Tibial artery (tissue), 4 donors: ENCODE measurements at regions not wholly inside any gene's neighbourhood (a gene's known extent, or its start where the extent isn't known, plus 50 kb on each side); places are given as distances from the start of the nearest gene placed in this dataset.
"Not testable (repeated sequence)": the region's sequence is repeated elsewhere in the genome, so short reads cannot be mapped to it uniquely, and the experiment has no call there.

Experiments
- DNase-seq, 2 donors: peaks; one replicate each; pipeline ENCODE4 v3.0.0-alpha.2; 2019
- H3K27ac ChIP-seq, 2 donors: fragments of 200-600 bp; sonication (generic) in 1 of 2; 1 replicate in 1 of 2; 2 replicates in 1 of 2; pipeline ENCODE4 v1.5.1; 2018 to 2019; ENCODE audit warnings: mild to moderate bottlenecking in 1 of 2
- H3K27me3 ChIP-seq, 2 donors: fragments of 200-600 bp; sonication (generic) in 1 of 2; one replicate each; pipeline versions ENCODE4 v1.5.1 to v1.6.0; 2016 to 2019
- H3K36me3 ChIP-seq, 3 donors: fragments of 200-600 bp; sonication (generic) in 2 of 3; one replicate each; pipeline ENCODE4 v1.5.1; 2016 to 2019; ENCODE audit warnings: mild to moderate bottlenecking in 2 of 3
- H3K4me1 ChIP-seq, 4 donors: fragments of 200-600 bp; sonication (generic) in 2 of 4; 1 replicate in 3 of 4; 2 replicates in 1 of 4; pipeline ENCODE4 v1.5.1; 2016 to 2019
- H3K4me3 ChIP-seq, 2 donors: fragments of 200-600 bp; sonication (generic) in 1 of 2; 1 replicate in 1 of 2; 2 replicates in 1 of 2; pipeline ENCODE4 v1.5.1; 2018 to 2019; ENCODE audit warnings: mild to moderate bottlenecking in 2 of 2
- H3K9me3 ChIP-seq, 3 donors: fragments of 200-600 bp; sonication (generic) in 1 of 3; one replicate each; pipeline ENCODE4 v1.5.1; 2016 to 2019
- CTCF ChIP-seq, 2 experiments: fragments of 200-600 bp in 1 of 2; fragments of 450-650 bp in 1 of 2; IDR thresholded peaks; one replicate each; pipeline ENCODE4 v1.5.1; 2017 to 2019; ENCODE audit warnings: antibody characterized with exemption in 2 of 2, mild to moderate bottlenecking in 1 of 2, moderate library complexity in 1 of 2
- intact Hi-C: fragments of 100-400 bp; cut with DNase I; formaldehyde crosslinking; loops from one replicate; pipeline ENCODE4 v1.15.0; 2023; ENCODE audit warnings: low total_unique reads

GRCh38 chr2:221969087-221969829, 329.5 kb downstream of the PAX3 start:
- H3K4me3 ChIP-seq, result no peak overlapping the region
- intact Hi-C loops, result no loop called here
- DNase-seq, result no peak
- no peaks in the 10 kb centered on the region for H3K4me1 ChIP-seq
- H3K27me3 ChIP-seq, result peaks cover 0 to 4% of the 10 kb centered on the region in 2 donors
- no peaks in the 10 kb centered on the region for H3K9me3 ChIP-seq
- H3K36me3 ChIP-seq, result no peaks in the 10 kb centered on the region
- H3K27ac ChIP-seq, result no peak overlapping the region
- peak; percentile 58 to 62 for TF ChIP-seq CTCF (IDR thresholded peaks at IDR 0.05)

GRCh38 chr2:221962186-221962585, 336.6 kb downstream of the PAX3 start:
- no peak overlapping the region for H3K4me3 ChIP-seq
- no peaks in the 10 kb centered on the region for H3K4me1 ChIP-seq
- intact Hi-C loops, result loop anchor here (5.0 kb wide), 1 partner anchor 1890 kb away; no protein-coding TSS in a partner anchor
- DNase-seq, result no peak
- no peak overlapping the region for H3K27ac ChIP-seq
- TF ChIP-seq CTCF (IDR thresholded peaks at IDR 0.05), result no peak
- no peaks in the 10 kb centered on the region for H3K9me3 ChIP-seq
- H3K27me3 ChIP-seq, result no peaks in the 10 kb centered on the region
- H3K36me3 ChIP-seq, result no peaks in the 10 kb centered on the region

- H3K27me3 ChIP-seq, result no peaks in the 10 kb centered on the region
- intact Hi-C loops, result loop anchor here (5.0 kb wide), 1 partner anchor 1889 kb away; no protein-coding TSS in a partner anchor
- no peak for TF ChIP-seq CTCF (IDR thresholded peaks at IDR 0.05)
- no peaks in the 10 kb centered on the region for H3K4me1 ChIP-seq
- no peak overlapping the region for H3K27ac ChIP-seq
- H3K4me3 ChIP-seq, result no peak overlapping the region
- H3K9me3 ChIP-seq, result no peaks in the 10 kb centered on the region
- DNase-seq, result no peak
- no peaks in the 10 kb centered on the region for H3K36me3 ChIP-seq
Observed at GRCh38 chr2:221961561-221961960, 337.2 kb downstream of the PAX3 start.

GRCh38 chr2:221958224-221958623, 340.6 kb downstream of the PAX3 start:
- no peak for DNase-seq
- Histone ChIP-seq H3K27ac (no peak overlapping the region), H3K4me1 (no peaks in the 10 kb centered on the region), H3K9me3 (no peaks in the 10 kb centered on the region), H3K27me3 (no peaks in the 10 kb centered on the region), H3K36me3 (no peaks in the 10 kb centered on the region), H3K4me3 (no peak overlapping the region)
- no peak for TF ChIP-seq CTCF (IDR thresholded peaks at IDR 0.05)
- intact Hi-C loops, result no loop called here

- intact Hi-C loops, result no loop called here
- no peak overlapping the region for H3K4me3 ChIP-seq
- TF ChIP-seq CTCF (IDR thresholded peaks at IDR 0.05), result no peak
- H3K9me3 ChIP-seq, result no peaks in the 10 kb centered on the region
- H3K27me3 ChIP-seq, result no peaks in the 10 kb centered on the region
- no peaks in the 10 kb centered on the region for H3K36me3 ChIP-seq
- H3K27ac ChIP-seq, result no peak overlapping the region
- H3K4me1 ChIP-seq, result peaks cover 0 to 11% (median 0%) of the 10 kb centered on the region in 4 donors
- no peak for DNase-seq
Observed at GRCh38 chr2:221948076-221948475, 350.7 kb downstream of the PAX3 start.

GRCh38 chr2:221944452-221944851, 354.3 kb downstream of the PAX3 start:
- DNase-seq, H3K27me3 ChIP-seq, H3K4me3 ChIP-seq, H3K9me3 ChIP-seq, intact Hi-C loops, H3K36me3 ChIP-seq: not testable (repeated sequence)
- peak overlapping the region in 1 of 2 donors; percentile 77 for H3K27ac ChIP-seq
- H3K4me1 ChIP-seq, result peaks cover 0 to 38% (median 0%) of the 10 kb centered on the region in 4 donors
